H1 (cell line): ENCODE measurements at regions not wholly inside any gene's neighbourhood (a gene's known extent, or its start where the extent isn't known, plus 50 kb on each side); places are given as distances from the start of the nearest gene placed in this dataset.

Experiments
- BCL11A ChIP-seq, 2 experiments: IDR thresholded peaks; one replicate each; pipeline ENCODE4 v1.6.1; 2011; ENCODE audit warnings: low read depth in 2 of 2, low read length in 2 of 2, mild to moderate bottlenecking in 2 of 2
- CBX5 ChIP-seq: fragments of 300-800, 300-1000 bp; sonication (generic); IDR thresholded peaks from 2 replicates; pipeline ENCODE4 v1.7.1; 2016; ENCODE audit warnings: antibody characterized with exemption, low read length, low read depth
- RFX5 ChIP-seq: IDR thresholded peaks from 2 replicates; pipeline ENCODE4 v1.6.1; 2011; ENCODE audit warnings: low read depth, low read length, improper control_type of control experiment, borderline replicate concordance
- SP1 ChIP-seq: IDR thresholded peaks from 2 replicates; pipeline ENCODE4 v1.6.1; 2011; ENCODE audit warnings: low read depth, low read length
- TAF7 ChIP-seq: optimal IDR thresholded peaks from 2 replicates; pipeline ENCODE3; 2011; ENCODE audit warnings: low read depth, mild to moderate bottlenecking, inconsistent platforms, low read length, moderate library complexity, borderline replicate concordance
- TCF12 ChIP-seq: IDR thresholded peaks from 2 replicates; pipeline ENCODE4 v1.6.1; 2011; ENCODE audit warnings: low read depth, mild to moderate bottlenecking, low read length
- TEAD4 ChIP-seq: IDR thresholded peaks from 2 replicates; pipeline ENCODE4 v1.6.1; 2012; ENCODE audit warnings: low read depth, low read length, inconsistent platforms, mixed read lengths
- TF ChIP-seq, protein P1 (sequence below), 3 experiments: IDR thresholded peaks; 1 replicate in 2 of 3; 2 replicates in 1 of 3; pipeline versions ENCODE4 v1.5.1 to v1.6.1; 2011; ENCODE audit warnings: low read length in 3 of 3, mild to moderate bottlenecking in 3 of 3, inconsistent platforms in 2 of 3, low read depth in 1 of 3, moderate library complexity in 1 of 3; ENCODE audit not compliant: insufficient read depth in 1 of 3; ENCODE audit errors: control extremely low read depth in 1 of 3
- TF ChIP-seq, protein P2 (sequence below): IDR thresholded peaks from 2 replicates; pipeline ENCODE4 v1.6.1; 2012; ENCODE audit warnings: inconsistent platforms

DNA sequence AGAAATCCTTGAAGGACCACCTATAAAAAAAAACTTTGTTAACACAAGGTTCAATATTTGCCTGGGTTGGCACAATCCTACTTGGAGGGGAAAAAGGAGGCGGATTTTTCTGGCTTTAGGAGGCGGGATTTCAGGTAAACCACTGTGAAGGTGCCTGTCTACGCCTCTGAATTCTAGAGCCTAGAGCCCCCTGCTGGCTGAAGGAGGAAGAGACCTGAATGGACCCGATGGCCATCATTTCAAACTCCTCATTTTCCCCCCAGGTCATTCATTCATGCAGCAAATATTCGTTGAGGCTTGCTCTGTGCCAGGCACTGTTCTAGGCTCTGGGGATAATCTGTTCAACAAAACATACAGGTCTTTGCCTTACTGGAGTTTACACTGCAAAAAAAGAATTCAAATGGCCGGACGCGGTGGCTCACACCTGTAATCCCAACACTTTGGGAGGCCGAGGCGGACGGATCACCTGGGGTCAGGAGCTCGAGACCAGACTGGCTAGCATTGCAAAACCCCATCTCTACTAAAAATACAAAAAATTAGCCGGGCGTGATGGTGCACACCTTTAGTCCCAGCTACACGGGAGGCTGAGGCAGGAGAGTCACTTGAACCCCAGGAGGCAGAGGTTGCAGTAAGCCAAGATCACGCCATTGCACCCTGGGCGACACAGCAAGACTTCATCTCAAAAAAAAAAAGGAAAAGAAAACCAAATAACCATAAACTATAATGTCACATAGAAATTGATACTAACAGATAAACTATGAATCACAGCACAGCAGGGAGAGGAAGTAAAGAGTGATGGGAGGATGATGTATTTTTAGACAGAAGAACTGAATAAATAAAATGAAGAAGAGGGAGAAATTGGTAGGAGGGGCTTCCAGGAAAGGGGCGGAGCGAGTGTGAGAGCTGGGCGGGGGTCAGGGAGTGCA is 90.1 kb upstream of the NFE2L3 start (continued):
- TF ChIP-seq RFX5 (no peak), TEAD4 (no peak), CBX5 (no peak), BCL11A (IDR thresholded peaks at IDR 0.05; ENCODE audit: low read depth in 2 of 2, low read length in 2 of 2) (no peak), SP1 (peak; percentile 21; the same call in 1 of the 2 replicates), TCF12 (no peak), TAF7 (no peak)
- TF ChIP-seq, protein P1, sequence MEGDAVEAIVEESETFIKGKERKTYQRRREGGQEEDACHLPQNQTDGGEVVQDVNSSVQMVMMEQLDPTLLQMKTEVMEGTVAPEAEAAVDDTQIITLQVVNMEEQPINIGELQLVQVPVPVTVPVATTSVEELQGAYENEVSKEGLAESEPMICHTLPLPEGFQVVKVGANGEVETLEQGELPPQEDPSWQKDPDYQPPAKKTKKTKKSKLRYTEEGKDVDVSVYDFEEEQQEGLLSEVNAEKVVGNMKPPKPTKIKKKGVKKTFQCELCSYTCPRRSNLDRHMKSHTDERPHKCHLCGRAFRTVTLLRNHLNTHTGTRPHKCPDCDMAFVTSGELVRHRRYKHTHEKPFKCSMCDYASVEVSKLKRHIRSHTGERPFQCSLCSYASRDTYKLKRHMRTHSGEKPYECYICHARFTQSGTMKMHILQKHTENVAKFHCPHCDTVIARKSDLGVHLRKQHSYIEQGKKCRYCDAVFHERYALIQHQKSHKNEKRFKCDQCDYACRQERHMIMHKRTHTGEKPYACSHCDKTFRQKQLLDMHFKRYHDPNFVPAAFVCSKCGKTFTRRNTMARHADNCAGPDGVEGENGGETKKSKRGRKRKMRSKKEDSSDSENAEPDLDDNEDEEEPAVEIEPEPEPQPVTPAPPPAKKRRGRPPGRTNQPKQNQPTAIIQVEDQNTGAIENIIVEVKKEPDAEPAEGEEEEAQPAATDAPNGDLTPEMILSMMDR (IDR thresholded peaks at IDR 0.05; ENCODE audit: control extremely low read depth in 1 of 3, insufficient read depth in 1 of 3, low read depth in 1 of 3, low read length in 3 of 3) = peak; percentile 62 to 90 (median 80)
- TF ChIP-seq, protein P2, sequence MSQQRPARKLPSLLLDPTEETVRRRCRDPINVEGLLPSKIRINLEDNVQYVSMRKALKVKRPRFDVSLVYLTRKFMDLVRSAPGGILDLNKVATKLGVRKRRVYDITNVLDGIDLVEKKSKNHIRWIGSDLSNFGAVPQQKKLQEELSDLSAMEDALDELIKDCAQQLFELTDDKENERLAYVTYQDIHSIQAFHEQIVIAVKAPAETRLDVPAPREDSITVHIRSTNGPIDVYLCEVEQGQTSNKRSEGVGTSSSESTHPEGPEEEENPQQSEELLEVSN = peak; percentile 59; the same call in 1 of the 2 replicates
